HG03066 (cell line): ENCODE measurements at regions not wholly inside any gene's neighbourhood (a gene's known extent, or its start where the extent isn't known, plus 50 kb on each side); places are given as distances from the start of the nearest gene placed in this dataset.
"Not testable (repeated sequence)": the region's sequence is repeated elsewhere in the genome, so short reads cannot be mapped to it uniquely, and the experiment has no call there.

Experiments used
- ATAC-seq: cut with Tn5 transposase; IDR thresholded peaks from one replicate; pipeline ENCODE4 v1.9.1; 2021; ENCODE audit warnings: low read depth; ENCODE audit not compliant: unreplicated experiment

- no peak for ATAC-seq
Measured at GRCh38 chr2:195238379-195238778, 418.6 kb upstream of the SLC39A10 start.

DNA sequence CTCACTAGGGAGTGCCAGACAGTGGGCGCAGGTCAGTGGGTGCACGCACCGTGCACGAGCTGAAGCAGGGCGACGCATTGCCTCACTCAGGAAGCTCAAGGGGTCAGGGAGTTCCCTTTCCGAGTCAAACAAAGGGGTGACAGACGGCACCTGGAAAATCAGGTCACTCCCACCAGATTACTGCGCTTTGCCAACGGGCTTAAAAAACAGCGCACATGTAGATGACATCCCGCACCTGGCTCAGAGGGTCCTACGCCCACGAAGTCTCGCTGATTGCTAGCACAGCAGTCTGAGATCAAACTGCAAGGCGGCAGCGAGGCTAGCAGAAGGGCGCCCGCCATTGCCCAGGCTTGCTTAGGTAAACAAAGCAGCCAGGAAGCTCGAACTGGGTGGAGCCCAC lies 428.5 kb upstream of the SLC39A10 start:
- not testable (repeated sequence) for ATAC-seq

- no peak for ATAC-seq
Measured at GRCh38 chr2:195214072-195214471, 443.0 kb upstream of the SLC39A10 start.

GRCh38 chr2:195212586-195212985 lies 444.4 kb upstream of the SLC39A10 start:
- ATAC-seq: no peak

DNA sequence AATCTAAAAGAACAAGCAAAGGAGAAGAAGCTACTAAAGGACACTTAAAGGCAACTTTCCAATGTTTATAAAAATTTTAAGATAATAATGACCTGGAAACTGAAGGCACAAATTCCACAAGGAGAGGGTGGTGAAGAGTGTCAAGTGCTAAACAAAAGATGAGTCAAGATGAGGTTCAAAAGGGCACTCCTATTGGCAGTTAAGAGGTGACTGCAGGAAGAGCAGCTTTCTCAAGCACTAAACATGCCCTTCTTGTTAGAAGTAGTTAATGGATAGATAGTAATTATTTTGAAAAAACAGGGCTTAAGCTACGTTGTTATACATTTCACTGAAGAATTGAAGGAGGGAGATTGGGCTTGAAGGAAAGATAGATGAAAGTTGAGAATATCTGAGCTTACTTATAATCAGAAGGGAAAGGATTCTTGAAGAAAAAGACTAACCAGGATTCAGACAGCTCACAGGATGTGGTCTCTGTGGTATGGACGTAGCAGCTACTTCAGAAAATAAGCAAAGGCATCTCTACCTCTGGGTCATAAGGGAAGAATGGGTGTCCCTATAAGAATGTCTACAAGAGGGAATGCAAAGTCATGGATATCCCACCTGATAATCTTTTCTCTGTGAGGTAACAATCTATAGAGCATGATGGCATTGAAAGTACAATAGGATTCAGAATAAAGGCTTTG lies 454.7 kb upstream of the SLC39A10 start:
- no peak for ATAC-seq

- no peak for ATAC-seq
Measured at GRCh38 chr2:195199864-195200263, 457.2 kb upstream of the SLC39A10 start.

GRCh38 chr2:195181059-195181705 lies 475.8 kb upstream of the SLC39A10 start:
- ATAC-seq: no peak

DNA sequence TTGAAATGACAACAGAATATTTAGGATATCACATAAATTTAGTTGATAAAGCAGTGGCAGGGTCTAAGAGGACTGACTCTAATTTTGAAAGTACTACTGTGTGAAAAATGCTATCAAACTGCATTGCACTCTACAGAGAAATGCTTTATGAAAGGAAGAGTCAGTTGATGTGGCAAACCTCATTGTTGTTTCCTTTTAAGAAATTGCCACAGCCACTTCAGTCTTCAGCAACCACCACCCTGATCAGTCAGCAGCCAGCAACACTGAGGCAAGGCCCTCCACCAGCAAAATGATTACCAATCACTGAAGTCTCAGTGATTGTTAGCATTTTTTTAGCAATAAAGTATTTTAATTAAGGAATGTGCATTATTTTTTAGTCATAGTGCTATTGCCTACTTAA lies 488.7 kb upstream of the SLC39A10 start:
- ATAC-seq: no peak

DNA sequence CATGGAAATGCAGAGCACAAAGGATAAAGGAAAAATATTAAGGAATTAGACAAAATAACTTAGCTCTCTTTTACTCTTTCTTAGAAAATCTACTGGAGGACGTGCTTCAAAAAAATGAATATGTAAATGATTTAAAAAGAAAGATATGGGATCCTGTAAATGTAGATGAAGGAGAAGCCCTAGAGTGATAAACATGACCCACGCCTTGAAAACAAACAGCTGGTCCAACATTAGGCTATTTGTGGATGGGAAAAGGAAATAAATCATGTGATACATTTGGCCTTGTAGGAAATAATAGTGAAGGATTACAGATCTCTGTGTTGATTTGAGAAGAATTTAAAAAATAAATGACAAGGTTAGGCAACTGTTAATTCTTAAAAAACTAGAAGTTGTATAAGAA lies 492.1 kb upstream of the SLC39A10 start:
- ATAC-seq: no peak

DNA sequence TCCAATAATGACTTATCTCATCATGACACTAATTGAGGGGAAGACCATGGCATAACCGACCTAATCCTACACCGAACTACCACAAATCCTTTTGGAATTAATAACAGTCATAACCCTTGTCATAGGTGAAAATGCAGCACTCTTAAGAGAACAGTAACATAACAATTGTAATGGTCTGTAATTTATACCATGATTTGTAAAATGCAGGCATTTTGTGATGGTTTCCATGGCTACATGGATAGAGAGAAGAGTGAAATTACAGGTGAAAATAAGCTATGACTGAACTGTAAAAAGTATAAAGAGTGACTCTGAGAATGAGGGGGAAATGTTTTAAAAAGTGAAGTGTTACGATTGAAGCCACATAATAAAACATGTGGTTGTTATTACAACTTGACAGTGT lies 494.1 kb upstream of the SLC39A10 start:
- ATAC-seq: no peak

DNA sequence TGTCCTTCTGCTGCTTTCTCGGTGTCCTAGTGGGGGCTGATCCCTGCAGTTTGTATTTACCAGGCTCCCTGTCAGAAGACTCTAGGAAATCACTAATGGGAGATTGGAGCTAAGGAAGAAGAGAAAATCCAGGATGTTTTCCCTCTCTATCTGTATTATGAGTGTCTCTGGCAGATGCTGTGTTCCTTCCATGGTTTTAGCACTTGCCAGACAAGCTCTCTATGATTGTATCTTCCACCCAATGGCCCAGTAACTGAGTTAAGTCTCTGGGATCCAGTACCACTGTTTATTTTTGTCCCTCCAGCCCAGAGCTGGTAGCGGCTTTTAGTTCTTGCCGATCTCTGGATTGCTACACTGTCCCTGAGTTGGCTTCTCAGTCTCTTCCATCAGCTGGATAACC lies 494.8 kb upstream of the SLC39A10 start:
- ATAC-seq: no peak

GRCh38 chr2:195160963-195161362 lies 496.1 kb upstream of the SLC39A10 start:
- no peak for ATAC-seq

- ATAC-seq: no peak
Measured at GRCh38 chr2:195151711-195152110, 505.3 kb upstream of the SLC39A10 start.

- ATAC-seq: no peak
Measured at GRCh38 chr2:195150819-195151218, 506.2 kb upstream of the SLC39A10 start.

GRCh38 chr2:195148004-195148403 lies 509.0 kb upstream of the SLC39A10 start:
- no peak for ATAC-seq

GRCh38 chr2:195146761-195147541 lies 510.1 kb upstream of the SLC39A10 start:
- ATAC-seq: no peak

DNA sequence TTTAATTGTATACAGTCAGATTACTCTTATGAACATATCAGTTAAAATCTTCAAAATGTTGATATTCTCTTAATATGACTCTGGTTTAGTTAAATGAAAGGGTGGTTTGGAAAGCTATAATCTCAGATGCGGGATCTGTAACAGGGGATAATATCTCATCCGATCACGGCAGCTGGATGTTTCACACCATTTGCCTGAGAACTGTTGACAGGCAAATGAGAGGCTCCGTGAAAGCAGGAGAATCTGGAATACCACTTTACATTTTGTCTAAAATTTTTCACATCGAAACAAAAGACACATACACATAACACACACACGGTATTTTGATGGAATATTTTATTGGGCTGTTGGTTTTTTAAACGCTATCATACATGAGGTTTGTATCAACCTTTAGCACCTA lies 518.6 kb upstream of the SLC39A10 start:
- no peak for ATAC-seq

GRCh38 chr2:195125889-195126288 lies 531.1 kb upstream of the SLC39A10 start:
- ATAC-seq: not testable (repeated sequence)

- ATAC-seq: no peak
Measured at GRCh38 chr2:195124391-195125079, 532.5 kb upstream of the SLC39A10 start.

DNA sequence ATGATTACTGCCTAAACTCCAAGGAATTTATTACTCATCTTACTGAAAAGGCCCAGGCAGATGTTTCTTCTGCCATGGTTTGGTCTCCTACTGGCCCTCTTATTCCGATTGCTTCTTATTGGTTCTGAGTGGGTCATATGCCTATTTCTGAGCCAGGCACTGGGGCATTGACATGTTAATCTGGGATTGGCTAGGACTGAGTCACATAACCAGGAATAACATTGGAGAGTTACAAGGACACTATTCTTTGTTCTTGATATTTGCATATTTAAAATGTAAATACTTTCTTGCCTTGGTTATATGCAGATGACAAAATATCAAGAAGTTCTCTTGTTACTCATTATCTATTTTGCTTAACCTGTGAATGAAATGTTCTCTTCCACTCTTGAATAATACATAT lies 534.4 kb upstream of the SLC39A10 start:
- ATAC-seq: no peak

- ATAC-seq: no peak
Measured at GRCh38 chr2:195121341-195121740, 535.7 kb upstream of the SLC39A10 start.
